ACHN (cell line): ENCODE measurements at regions not wholly inside any gene's neighbourhood (a gene's known extent, or its start where the extent isn't known, plus 50 kb on each side); places are given as distances from the start of the nearest gene placed in this dataset.
"Not testable (repeated sequence)": the region's sequence is repeated elsewhere in the genome, so short reads cannot be mapped to it uniquely, and the experiment has no call there.

Experiments used
- DNase-seq: peaks from one replicate; pipeline ENCODE4 v3.0.0-alpha.2; 2015
- in situ Hi-C: cut with HindIII; loops from 2 replicates; pipeline ENCODE4 v1.10.0; 2017; ENCODE audit warnings: low sequenced_read_pairs, low pct_ligation_motif_present, low pct_unique_long_range_greater_than_20kb

GRCh38 chr7:110386006-110386405 lies 704.9 kb upstream of the LRRN3 start:
- in situ Hi-C loops, result no loop called here
- DNase-seq, result peak; percentile 37

GRCh38 chr7:110386913-110387312 lies 704.0 kb upstream of the LRRN3 start:
- in situ Hi-C loops, result no loop called here
- peak; percentile 99 for DNase-seq

GRCh38 chr7:110387689-110388088 lies 703.2 kb upstream of the LRRN3 start:
- in situ Hi-C loops, result no loop called here
- DNase-seq, result no peak

GRCh38 chr7:110388457-110388856 lies 702.5 kb upstream of the LRRN3 start:
- no peak for DNase-seq
- in situ Hi-C loops, result no loop called here

GRCh38 chr7:110396021-110396420 lies 694.9 kb upstream of the LRRN3 start:
- in situ Hi-C loops, result no loop called here
- no peak for DNase-seq

- in situ Hi-C loops, result no loop called here
- DNase-seq, result no peak
These were observed 692.8 kb upstream of the LRRN3 start for GRCh38 chr7:110397927-110398660.

- peak; percentile 2 for DNase-seq
- in situ Hi-C loops, result no loop called here
These were observed 691.5 kb upstream of the LRRN3 start for GRCh38 chr7:110399421-110399820.

GRCh38 chr7:110400411-110400810 lies 690.5 kb upstream of the LRRN3 start:
- in situ Hi-C loops, result no loop called here
- DNase-seq, result no peak

- no peak for DNase-seq
- in situ Hi-C loops, result no loop called here
These were observed 683.7 kb upstream of the LRRN3 start for GRCh38 chr7:110407242-110407641.

- in situ Hi-C loops, result no loop called here
- no peak for DNase-seq
These were observed 683.2 kb upstream of the LRRN3 start for GRCh38 chr7:110407706-110408105.

- in situ Hi-C loops, result no loop called here
- no peak for DNase-seq
These were observed 678.3 kb upstream of the LRRN3 start for GRCh38 chr7:110412614-110413013.

GRCh38 chr7:110413038-110413437 lies 677.9 kb upstream of the LRRN3 start:
- in situ Hi-C loops, result no loop called here
- no peak for DNase-seq

- DNase-seq, result no peak
- in situ Hi-C loops, result no loop called here
These were observed 673.3 kb upstream of the LRRN3 start for GRCh38 chr7:110417611-110418010.

- DNase-seq, result no peak
- in situ Hi-C loops, result no loop called here
These were observed 672.2 kb upstream of the LRRN3 start for GRCh38 chr7:110418659-110419280.

- no peak for DNase-seq
- in situ Hi-C loops, result no loop called here
These were observed 670.1 kb upstream of the LRRN3 start for GRCh38 chr7:110420788-110421187.

- no peak for DNase-seq
- in situ Hi-C loops, result no loop called here
These were observed 669.3 kb upstream of the LRRN3 start for GRCh38 chr7:110421490-110422241.

GRCh38 chr7:110432061-110432553 lies 658.8 kb upstream of the LRRN3 start:
- in situ Hi-C loops, result no loop called here
- no peak for DNase-seq

GRCh38 chr7:110438926-110439325 lies 652.0 kb upstream of the LRRN3 start:
- DNase-seq, in situ Hi-C loops: not testable (repeated sequence)

- peak; percentile 82 for DNase-seq
- in situ Hi-C loops, result no loop called here
These were observed 648.5 kb upstream of the LRRN3 start for GRCh38 chr7:110442381-110442837.
